MM.1S (cell line): ENCODE measurements at regions not wholly inside any gene's neighbourhood (a gene's known extent, or its start where the extent isn't known, plus 50 kb on each side); places are given as distances from the start of the nearest gene placed in this dataset.

ENCODE experiments used
- CTCF ChIP-seq: fragments of 300-600 bp; sonication (generic); IDR thresholded peaks from 2 replicates; pipeline ENCODE4 v1.5.1; 2016; ENCODE audit warnings: antibody characterized with exemption, low read length, mixed read lengths
- EZH2 ChIP-seq: fragments of 300-600 bp; sonication (generic); optimal IDR thresholded peaks from 2 replicates; pipeline ENCODE3; 2017; ENCODE audit warnings: low read depth, mild to moderate bottlenecking, antibody characterized with exemption, low read length, mixed read lengths
- EZH2phosphoT487 ChIP-seq: fragments of 300-600 bp; sonication (generic); IDR thresholded peaks from 2 replicates; pipeline ENCODE4 v1.6.1; 2018; ENCODE audit warnings: antibody characterized with exemption, low read length

- TF ChIP-seq CTCF: no peak
- no peak for TF ChIP-seq EZH2phosphoT487
- no peak for TF ChIP-seq EZH2
Measured at GRCh38 chr5:71887680-71888079, 168.6 kb downstream of the CARTPT start.
